GM19328 (cell line): ENCODE measurements at regions not wholly inside any gene's neighbourhood (a gene's known extent, or its start where the extent isn't known, plus 50 kb on each side); places are given as distances from the start of the nearest gene placed in this dataset.

Experiments
- ATAC-seq: cut with Tn5 transposase; IDR thresholded peaks from one replicate; pipeline ENCODE4 v1.9.1; 2021; ENCODE audit warnings: mild to moderate bottlenecking, moderate library complexity; ENCODE audit not compliant: unreplicated experiment

- ATAC-seq, result no peak
These were observed 123.6 kb upstream of the MID1 start for GRCh38 chrX:10744007-10744406.

- no peak for ATAC-seq
These were observed 127.6 kb upstream of the MID1 start for GRCh38 chrX:10747975-10748374.

GRCh38 chrX:10749113-10749512, 128.7 kb upstream of the MID1 start:
- ATAC-seq, result no peak

GRCh38 chrX:10750581-10750980, 130.2 kb upstream of the MID1 start:
- no peak for ATAC-seq

GRCh38 chrX:10753116-10753515, 132.7 kb upstream of the MID1 start:
- ATAC-seq, result no peak

- no peak for ATAC-seq
These were observed 134.1 kb upstream of the MID1 start for GRCh38 chrX:10754445-10754844.

- ATAC-seq, result no peak
These were observed 135.3 kb upstream of the MID1 start for GRCh38 chrX:10755439-10756334.

- ATAC-seq, result no peak
These were observed 136.1 kb upstream of the MID1 start for GRCh38 chrX:10756441-10756840.

- no peak for ATAC-seq
These were observed 138.9 kb upstream of the MID1 start for GRCh38 chrX:10759141-10759799.

GRCh38 chrX:10761447-10761846, 141.1 kb upstream of the MID1 start:
- ATAC-seq, result no peak

- peak; percentile 69 for ATAC-seq
These were observed 148.8 kb upstream of the MID1 start for GRCh38 chrX:10769195-10769594.

GRCh38 chrX:10769696-10770619, 149.6 kb upstream of the MID1 start:
- no peak for ATAC-seq

- ATAC-seq, result no peak
These were observed 152.9 kb upstream of the MID1 start for GRCh38 chrX:10773318-10773717.

- ATAC-seq, result no peak
These were observed 161.6 kb upstream of the MID1 start for GRCh38 chrX:10781847-10782530.

GRCh38 chrX:10783451-10783995, 163.1 kb upstream of the MID1 start:
- ATAC-seq, result no peak

- no peak for ATAC-seq
These were observed 166.9 kb upstream of the MID1 start for GRCh38 chrX:10787264-10787663.

- no peak for ATAC-seq
These were observed 173.8 kb upstream of the MID1 start for GRCh38 chrX:10794203-10794630.

GRCh38 chrX:10795721-10796120, 175.3 kb upstream of the MID1 start:
- no peak for ATAC-seq

- ATAC-seq, result no peak
These were observed 177.1 kb upstream of the MID1 start for GRCh38 chrX:10797466-10797865.

- ATAC-seq, result no peak
These were observed 177.7 kb upstream of the MID1 start for GRCh38 chrX:10798041-10798440.
